ENCODE measurements at regions not wholly inside any gene's neighbourhood (a gene's known extent, or its start where the extent isn't known, plus 50 kb on each side); places are given as distances from the start of the nearest gene placed in this dataset.

DNA sequence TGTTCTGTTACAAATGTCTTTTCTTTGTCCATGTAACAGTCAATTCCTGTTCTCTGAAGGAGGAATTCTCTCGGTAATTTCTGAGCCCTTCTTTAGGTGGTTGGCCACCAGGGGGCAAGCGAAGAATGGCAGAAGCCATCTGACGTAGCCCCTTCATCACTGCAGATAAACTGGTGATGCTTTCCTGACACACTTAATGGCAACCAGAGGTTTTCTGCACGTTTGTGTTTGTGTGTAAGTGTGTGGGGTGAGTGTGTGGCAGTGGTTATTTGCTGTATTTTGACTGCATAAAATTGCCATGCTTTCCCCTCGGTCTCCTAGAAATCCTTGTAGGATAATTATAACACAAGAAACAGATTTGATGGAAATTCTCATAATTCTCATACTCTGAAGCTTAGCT is 64.8 kb upstream of the STOX2 start (continued):
- TF ChIP-seq REST (IDR thresholded peaks at IDR 0.05; ENCODE audit: borderline replicate concordance) (peak; percentile 89), REST (CRISPR knock-in tag; IDR thresholded peaks at IDR 0.05; ENCODE audit: low read depth) (no peak), ZNF695 (CRISPR knock-in tag; IDR thresholded peaks at IDR 0.05) (no peak), MAZ (CRISPR knock-in tag; conservative IDR thresholded peaks at IDR 0.05 in 1 of 2, IDR thresholded peaks at IDR 0.05 in 1 of 2) (0 out of 4 replicates have a peak, but pooled peaks of 1 of the 2 experiments have one; percentile 21), ZNF511 (CRISPR knock-in tag; IDR thresholded peaks at IDR 0.05) (no peak), KLF16 (IDR thresholded peaks at IDR 0.05) (0 out of 2 replicates have a peak, but pooled peaks have one; percentile 8), ZNF311 (CRISPR knock-in tag; IDR thresholded peaks at IDR 0.05) (no peak), TAF9B (IDR thresholded peaks at IDR 0.05; ENCODE audit: partially characterized antibody) (no peak), JUND (IDR thresholded peaks at IDR 0.05; ENCODE audit: borderline replicate concordance, low read depth, low read length) (0 out of 2 replicates have a peak, but pooled peaks have one; percentile 20), JUND (tag; IDR thresholded peaks at IDR 0.05; ENCODE audit: borderline replicate concordance, low read depth, low read length) (no peak), CBFA2T3 (IDR thresholded peaks at IDR 0.05) (no peak), ZNF586 (CRISPR knock-in tag; conservative IDR thresholded peaks at IDR 0.05) (no peak), ZNF699 (CRISPR knock-in tag; IDR thresholded peaks at IDR 0.05; ENCODE audit: insufficient replicate concordance) (no peak)
- TF ChIP-seq, protein P1, sequence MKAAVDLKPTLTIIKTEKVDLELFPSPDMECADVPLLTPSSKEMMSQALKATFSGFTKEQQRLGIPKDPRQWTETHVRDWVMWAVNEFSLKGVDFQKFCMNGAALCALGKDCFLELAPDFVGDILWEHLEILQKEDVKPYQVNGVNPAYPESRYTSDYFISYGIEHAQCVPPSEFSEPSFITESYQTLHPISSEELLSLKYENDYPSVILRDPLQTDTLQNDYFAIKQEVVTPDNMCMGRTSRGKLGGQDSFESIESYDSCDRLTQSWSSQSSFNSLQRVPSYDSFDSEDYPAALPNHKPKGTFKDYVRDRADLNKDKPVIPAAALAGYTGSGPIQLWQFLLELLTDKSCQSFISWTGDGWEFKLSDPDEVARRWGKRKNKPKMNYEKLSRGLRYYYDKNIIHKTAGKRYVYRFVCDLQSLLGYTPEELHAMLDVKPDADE (conservative IDR thresholded peaks at IDR 0.05; ENCODE audit: control insufficient read depth, low read depth, low read length) = no peak
- TF ChIP-seq, protein P2, sequence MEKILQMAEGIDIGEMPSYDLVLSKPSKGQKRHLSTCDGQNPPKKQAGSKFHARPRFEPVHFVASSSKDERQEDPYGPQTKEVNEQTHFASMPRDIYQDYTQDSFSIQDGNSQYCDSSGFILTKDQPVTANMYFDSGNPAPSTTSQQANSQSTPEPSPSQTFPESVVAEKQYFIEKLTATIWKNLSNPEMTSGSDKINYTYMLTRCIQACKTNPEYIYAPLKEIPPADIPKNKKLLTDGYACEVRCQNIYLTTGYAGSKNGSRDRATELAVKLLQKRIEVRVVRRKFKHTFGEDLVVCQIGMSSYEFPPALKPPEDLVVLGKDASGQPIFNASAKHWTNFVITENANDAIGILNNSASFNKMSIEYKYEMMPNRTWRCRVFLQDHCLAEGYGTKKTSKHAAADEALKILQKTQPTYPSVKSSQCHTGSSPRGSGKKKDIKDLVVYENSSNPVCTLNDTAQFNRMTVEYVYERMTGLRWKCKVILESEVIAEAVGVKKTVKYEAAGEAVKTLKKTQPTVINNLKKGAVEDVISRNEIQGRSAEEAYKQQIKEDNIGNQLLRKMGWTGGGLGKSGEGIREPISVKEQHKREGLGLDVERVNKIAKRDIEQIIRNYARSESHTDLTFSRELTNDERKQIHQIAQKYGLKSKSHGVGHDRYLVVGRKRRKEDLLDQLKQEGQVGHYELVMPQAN (IDR thresholded peaks at IDR 0.05; ENCODE audit: borderline replicate concordance) = no peak
- TF ChIP-seq, protein P3, sequence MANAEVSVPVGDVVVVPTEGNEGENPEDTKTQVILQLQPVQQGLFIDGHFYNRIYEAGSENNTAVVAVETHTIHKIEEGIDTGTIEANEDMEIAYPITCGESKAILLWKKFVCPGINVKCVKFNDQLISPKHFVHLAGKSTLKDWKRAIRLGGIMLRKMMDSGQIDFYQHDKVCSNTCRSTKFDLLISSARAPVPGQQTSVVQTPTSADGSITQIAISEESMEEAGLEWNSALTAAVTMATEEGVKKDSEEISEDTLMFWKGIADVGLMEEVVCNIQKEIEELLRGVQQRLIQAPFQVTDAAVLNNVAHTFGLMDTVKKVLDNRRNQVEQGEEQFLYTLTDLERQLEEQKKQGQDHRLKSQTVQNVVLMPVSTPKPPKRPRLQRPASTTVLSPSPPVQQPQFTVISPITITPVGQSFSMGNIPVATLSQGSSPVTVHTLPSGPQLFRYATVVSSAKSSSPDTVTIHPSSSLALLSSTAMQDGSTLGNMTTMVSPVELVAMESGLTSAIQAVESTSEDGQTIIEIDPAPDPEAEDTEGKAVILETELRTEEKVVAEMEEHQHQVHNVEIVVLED (CRISPR knock-in tag; IDR thresholded peaks at IDR 0.05) = no peak
